Chondrocyte (in vitro differentiated cells): ENCODE measurements at regions not wholly inside any gene's neighbourhood (a gene's known extent, or its start where the extent isn't known, plus 50 kb on each side); places are given as distances from the start of the nearest gene placed in this dataset.

Experiments
- DNase-seq: peaks from one replicate; pipeline ENCODE4 v3.0.0; 2021; ENCODE audit warnings: mixed read lengths, low spot score
- H3K27ac Mint-ChIP-seq: one replicate; pipeline ENCODE4 v1.8.0; 2021; ENCODE audit warnings: mild to moderate bottlenecking, moderate library complexity, mixed read lengths; ENCODE audit not compliant: unreplicated experiment
- H3K27me3 Mint-ChIP-seq: 2 replicates; pipeline ENCODE4 v1.8.0; 2021; ENCODE audit warnings: low read depth, mixed read lengths
- H3K36me3 Mint-ChIP-seq: 2 replicates; pipeline ENCODE4 v1.8.0; 2021; ENCODE audit warnings: low read depth, mixed read lengths
- H3K4me1 Mint-ChIP-seq: 2 replicates; pipeline ENCODE4 v1.8.0; 2021; ENCODE audit warnings: low read depth, mild to moderate bottlenecking, mixed read lengths
- H3K4me3 Mint-ChIP-seq: one replicate; pipeline ENCODE4 v1.8.0; 2021; ENCODE audit warnings: mild to moderate bottlenecking, moderate library complexity, mixed read lengths; ENCODE audit not compliant: unreplicated experiment
- H3K9me3 Mint-ChIP-seq: 2 replicates; pipeline ENCODE4 v1.8.0; 2021; ENCODE audit warnings: low read depth, mixed read lengths
- CTCF ChIP-seq: fragments of 200-600 bp; sonication (generic); IDR thresholded peaks from 2 replicates; pipeline ENCODE4 v1.5.0; 2021; ENCODE audit warnings: antibody characterized with exemption, mild to moderate bottlenecking, moderate library complexity

GRCh38 chr12:59164991-59165718 is 244.9 kb upstream of the LRIG3 start:
- peaks cover 24% of the 10 kb centered on the region for H3K4me1 Mint-ChIP-seq
- no peaks in the 10 kb centered on the region for H3K36me3 Mint-ChIP-seq

DNA sequence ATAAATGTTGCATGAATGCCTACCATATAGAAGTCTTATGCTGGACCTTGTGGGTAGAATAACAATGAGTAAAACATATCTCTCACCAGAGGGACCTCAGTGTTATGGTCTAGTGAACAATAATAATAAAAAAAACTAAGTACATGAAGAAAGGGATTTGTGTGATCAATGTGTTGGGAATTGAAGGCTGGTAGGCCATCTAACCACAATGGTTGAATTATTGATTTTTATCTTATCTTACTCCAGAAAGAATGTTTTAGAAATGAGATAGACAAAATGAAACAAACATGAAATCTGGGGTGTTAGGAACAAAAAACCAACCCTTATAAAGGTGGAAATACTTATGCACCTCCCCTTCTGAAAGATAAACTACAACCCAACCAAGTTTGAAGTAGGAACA is 243.9 kb upstream of the LRIG3 start:
- H3K27ac Mint-ChIP-seq: no peak overlapping the region
- no peaks in the 10 kb centered on the region for H3K27me3 Mint-ChIP-seq
- H3K9me3 Mint-ChIP-seq: peaks cover 2% of the 10 kb centered on the region
- DNase-seq: no peak
- no peak overlapping the region for H3K4me3 Mint-ChIP-seq
- no peaks in the 10 kb centered on the region for H3K36me3 Mint-ChIP-seq
- no peak for TF ChIP-seq CTCF
- H3K4me1 Mint-ChIP-seq: peaks cover 24% of the 10 kb centered on the region

More at GRCh38 chr12:59164991-59165718, 244.9 kb upstream of the LRIG3 start:
- no peaks in the 10 kb centered on the region for H3K27me3 Mint-ChIP-seq
- H3K4me3 Mint-ChIP-seq: no peak overlapping the region
- no peak overlapping the region for H3K27ac Mint-ChIP-seq
- no peaks in the 10 kb centered on the region for H3K9me3 Mint-ChIP-seq
- no peak for DNase-seq
- peak; percentile 89 for TF ChIP-seq CTCF

DNA sequence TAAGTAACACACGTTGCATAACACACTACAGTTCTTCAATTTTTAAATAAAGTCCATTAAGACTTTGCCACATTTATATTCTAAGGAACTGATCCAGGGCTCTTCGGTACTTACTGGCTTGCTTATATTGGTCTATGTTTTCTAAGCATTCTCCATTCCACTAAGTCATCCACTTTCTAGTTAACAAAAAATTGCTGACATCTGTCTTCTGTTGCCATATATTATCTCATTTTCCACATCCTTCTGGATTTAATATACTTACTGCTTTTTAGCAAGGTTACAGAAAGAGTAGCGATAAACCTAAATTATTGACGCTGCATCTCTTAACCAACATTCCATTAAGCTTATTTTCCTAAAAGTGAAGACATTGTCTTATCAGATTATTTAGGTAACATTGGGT is 238.4 kb upstream of the LRIG3 start:
- peaks cover 32% of the 10 kb centered on the region for H3K9me3 Mint-ChIP-seq
- H3K4me1 Mint-ChIP-seq: peaks cover 10% of the 10 kb centered on the region
- H3K4me3 Mint-ChIP-seq: no peak overlapping the region
- H3K27ac Mint-ChIP-seq: no peak overlapping the region
- peaks cover 15% of the 10 kb centered on the region for H3K36me3 Mint-ChIP-seq
- DNase-seq: no peak
- TF ChIP-seq CTCF: no peak
- H3K27me3 Mint-ChIP-seq: no peaks in the 10 kb centered on the region

GRCh38 chr12:59158066-59158465 is 237.8 kb upstream of the LRIG3 start:
- no peaks in the 10 kb centered on the region for H3K27me3 Mint-ChIP-seq
- peaks cover 10% of the 10 kb centered on the region for H3K4me1 Mint-ChIP-seq
- H3K36me3 Mint-ChIP-seq: peaks cover 17% of the 10 kb centered on the region
- no peak overlapping the region for H3K27ac Mint-ChIP-seq
- no peak for DNase-seq
- H3K9me3 Mint-ChIP-seq: peaks cover 38% of the 10 kb centered on the region
- H3K4me3 Mint-ChIP-seq: no peak overlapping the region
- TF ChIP-seq CTCF: no peak

DNA sequence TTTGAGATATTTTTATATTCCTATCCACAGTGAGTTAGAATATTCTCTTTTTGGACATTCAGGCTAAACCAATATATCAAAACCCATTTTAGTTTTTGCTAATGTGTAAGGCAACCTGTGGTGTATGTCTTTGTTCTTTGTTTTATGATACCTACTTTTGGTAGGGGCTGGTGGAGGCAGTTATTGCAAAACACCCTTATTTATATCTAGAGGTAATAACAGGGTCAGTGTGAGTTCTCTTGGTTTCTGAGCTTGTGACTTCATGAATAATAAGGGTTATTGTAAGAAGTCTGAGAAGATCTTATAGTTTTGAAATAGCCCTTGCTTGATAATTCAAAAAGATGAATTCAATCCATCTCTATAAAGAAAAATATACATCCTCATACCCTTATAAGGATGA is 235.1 kb upstream of the LRIG3 start:
- peaks cover 20% of the 10 kb centered on the region for H3K36me3 Mint-ChIP-seq
- no peak for TF ChIP-seq CTCF
- no peak overlapping the region for H3K27ac Mint-ChIP-seq
- H3K4me1 Mint-ChIP-seq: peaks cover 26% of the 10 kb centered on the region
- H3K4me3 Mint-ChIP-seq: no peak overlapping the region
- H3K9me3 Mint-ChIP-seq: peaks cover 50% of the 10 kb centered on the region
- DNase-seq: no peak
- no peaks in the 10 kb centered on the region for H3K27me3 Mint-ChIP-seq
